ENCODE measurements at regions not wholly inside any gene's neighbourhood (a gene's known extent, or its start where the extent isn't known, plus 50 kb on each side); places are given as distances from the start of the nearest gene placed in this dataset.
A peak's percentile ranks its signal among the peaks of the same experiment; 100 is the strongest.

DNA sequence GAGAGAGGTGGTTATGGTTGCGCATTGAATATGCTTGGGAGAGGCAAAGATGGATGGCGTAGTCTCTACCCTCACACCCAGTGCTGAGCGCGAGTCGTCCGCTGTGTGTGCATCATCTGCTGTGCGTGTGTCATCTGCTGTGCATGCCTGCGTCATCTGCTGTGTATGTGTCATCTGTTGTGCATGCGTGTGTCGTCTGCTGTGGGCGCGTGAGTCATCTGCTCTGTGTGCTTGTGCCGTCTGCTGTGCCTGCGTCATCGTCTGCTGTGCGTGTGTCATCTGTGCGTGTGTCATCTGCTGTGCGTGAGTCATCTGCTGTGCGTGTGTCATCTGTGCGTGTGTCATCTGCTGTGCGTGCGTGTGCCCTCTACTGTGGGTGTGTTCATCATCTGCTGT is 68.0 kb upstream of the IRX4 start:
- H3K27me3 ChIP-seq (ENCODE audit: insufficient read depth in 3 of 3, low read length in 2 of 3) = no peaks in the 10 kb centered on the region
- TF ChIP-seq, protein P1, sequence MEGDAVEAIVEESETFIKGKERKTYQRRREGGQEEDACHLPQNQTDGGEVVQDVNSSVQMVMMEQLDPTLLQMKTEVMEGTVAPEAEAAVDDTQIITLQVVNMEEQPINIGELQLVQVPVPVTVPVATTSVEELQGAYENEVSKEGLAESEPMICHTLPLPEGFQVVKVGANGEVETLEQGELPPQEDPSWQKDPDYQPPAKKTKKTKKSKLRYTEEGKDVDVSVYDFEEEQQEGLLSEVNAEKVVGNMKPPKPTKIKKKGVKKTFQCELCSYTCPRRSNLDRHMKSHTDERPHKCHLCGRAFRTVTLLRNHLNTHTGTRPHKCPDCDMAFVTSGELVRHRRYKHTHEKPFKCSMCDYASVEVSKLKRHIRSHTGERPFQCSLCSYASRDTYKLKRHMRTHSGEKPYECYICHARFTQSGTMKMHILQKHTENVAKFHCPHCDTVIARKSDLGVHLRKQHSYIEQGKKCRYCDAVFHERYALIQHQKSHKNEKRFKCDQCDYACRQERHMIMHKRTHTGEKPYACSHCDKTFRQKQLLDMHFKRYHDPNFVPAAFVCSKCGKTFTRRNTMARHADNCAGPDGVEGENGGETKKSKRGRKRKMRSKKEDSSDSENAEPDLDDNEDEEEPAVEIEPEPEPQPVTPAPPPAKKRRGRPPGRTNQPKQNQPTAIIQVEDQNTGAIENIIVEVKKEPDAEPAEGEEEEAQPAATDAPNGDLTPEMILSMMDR (IDR thresholded peaks at IDR 0.05) = no peak

DNA sequence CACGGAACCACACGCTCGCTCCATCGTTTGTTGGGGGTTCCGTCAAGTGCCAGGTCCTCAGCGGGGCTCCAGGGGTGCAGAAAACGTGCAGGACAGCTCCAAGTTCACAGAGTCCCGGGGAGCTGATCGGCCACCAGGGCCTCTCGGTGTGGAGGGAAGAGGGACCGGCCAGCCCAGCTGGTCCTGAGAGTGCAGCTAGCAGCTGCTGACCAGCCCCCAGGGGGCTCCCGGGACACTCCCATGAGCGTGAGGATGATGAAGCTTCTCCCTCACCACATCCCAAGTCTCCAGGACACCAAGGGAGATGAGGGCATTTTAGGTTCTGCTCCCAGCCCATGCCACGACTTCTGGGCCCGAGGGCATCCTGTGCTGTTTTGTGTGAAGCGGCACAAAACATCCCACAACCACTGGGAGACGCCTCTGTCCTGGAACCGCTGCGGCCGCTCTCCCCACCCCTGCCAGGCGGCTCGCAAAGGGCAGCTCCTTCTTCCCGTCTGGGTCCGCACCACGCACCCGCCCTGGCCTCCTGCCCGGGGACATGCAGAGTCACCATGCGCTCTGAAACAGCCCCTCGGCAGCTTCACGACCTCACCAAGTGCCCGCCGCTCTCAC is 67.5 kb upstream of the IRX4 start:
- Histone ChIP-seq H3K27ac (no peak overlapping the region), H3K4me3 (no peak overlapping the region), H3K27me3 (ENCODE audit: insufficient read depth in 3 of 3, low read length in 2 of 3) (no peaks in the 10 kb centered on the region), H3K9me3 (no peaks in the 10 kb centered on the region), H3K4me1 (no peaks in the 10 kb centered on the region), H3K36me3 (ENCODE audit: insufficient read depth in 1 of 2, low read depth in 1 of 2) (no peaks in the 10 kb centered on the region)
- DNase-seq (no peak), ATAC-seq (no peak)
- WGBS, 3 donors = 81 to 86% (median 83%) methylated on average over 32 of the region's 32 CpGs
- TF ChIP-seq, protein P1 (IDR thresholded peaks at IDR 0.05) = no peak
- intact Hi-C loops (cut with DNase I) = no loop called here

More for the DNA sequence above, 68.0 kb upstream of the IRX4 start:
- 89 to 92% (median 90%) methylated on average over 22 of the region's 22 CpGs for WGBS, 3 donors
- no peaks in the 10 kb centered on the region for H3K36me3 ChIP-seq (ENCODE audit: insufficient read depth in 1 of 2, low read depth in 1 of 2)
- no peaks in the 10 kb centered on the region for H3K9me3 ChIP-seq
- no peaks in the 10 kb centered on the region for H3K4me1 ChIP-seq
- no peak for ATAC-seq
- intact Hi-C loops (cut with DNase I) = no loop called here
- no peak overlapping the region for H3K27ac ChIP-seq
- no peak overlapping the region for H3K4me3 ChIP-seq
- DNase-seq = no peak

DNA sequence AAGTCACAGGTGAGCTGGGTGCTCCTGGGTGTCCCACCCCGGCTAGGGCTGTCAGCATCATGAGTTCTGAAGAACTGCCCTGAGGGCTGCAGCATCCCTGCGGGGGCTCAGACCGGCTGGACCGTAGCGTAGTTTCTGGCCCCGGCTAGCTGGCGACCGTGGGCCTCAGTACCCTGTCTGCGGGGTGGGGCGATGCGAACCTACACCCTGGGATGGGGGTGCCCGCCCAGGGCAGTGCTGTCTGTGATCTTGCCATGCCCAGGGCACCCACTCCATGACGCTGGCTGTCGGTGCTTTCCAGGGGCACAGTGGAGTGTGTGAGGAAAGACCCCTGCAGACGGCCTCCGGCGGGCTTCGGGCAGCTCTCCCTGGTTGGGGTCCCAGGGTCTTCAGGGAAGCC is 66.5 kb upstream of the IRX4 start:
- H3K27me3 ChIP-seq (ENCODE audit: insufficient read depth in 3 of 3, low read length in 2 of 3) = peaks cover 0 to under 1% (median 0%) of the 10 kb centered on the region in 3 donors

DNA sequence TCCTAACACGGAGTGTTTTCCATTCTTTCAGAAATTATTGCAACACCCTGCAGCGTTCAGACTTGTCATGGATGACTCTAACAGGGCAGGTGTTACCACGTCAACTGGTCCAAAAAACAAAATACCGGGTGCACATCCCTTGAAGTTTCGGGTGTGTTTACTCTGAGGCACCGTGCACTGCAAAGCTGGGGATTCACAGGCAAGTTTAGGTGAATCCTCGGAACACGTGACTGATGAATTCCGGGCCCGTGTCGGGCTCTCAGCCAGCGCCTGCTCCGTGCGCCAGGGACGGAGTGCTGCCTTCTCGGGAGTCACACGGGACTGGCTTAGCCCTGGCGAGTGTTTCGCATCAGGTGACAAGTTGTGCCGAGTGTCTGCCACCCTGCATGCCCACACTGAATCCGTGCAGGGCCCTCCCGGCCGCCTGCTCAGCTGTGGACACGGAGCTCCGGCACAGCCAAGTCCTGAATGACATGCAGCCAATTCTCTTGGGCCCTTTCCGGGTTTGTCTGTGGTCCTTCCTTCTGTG is 66.0 kb upstream of the IRX4 start:
- ATAC-seq = peak; percentile 27 to 88 (median 56)
- peaks cover 0 to 6% (median 0%) of the 10 kb centered on the region in 3 donors for H3K27me3 ChIP-seq (ENCODE audit: insufficient read depth in 3 of 3, low read length in 2 of 3)
- no peak overlapping the region for H3K4me3 ChIP-seq
- H3K27ac ChIP-seq = no peak overlapping the region
- intact Hi-C loops (cut with DNase I) = no loop called here
- peak; percentile 25 to 64 for DNase-seq
- no peaks in the 10 kb centered on the region for H3K36me3 ChIP-seq (ENCODE audit: insufficient read depth in 1 of 2, low read depth in 1 of 2)
- H3K4me1 ChIP-seq = no peaks in the 10 kb centered on the region
- WGBS, 3 donors = 9 to 23% (median 15%) methylated on average over 26 of the region's 26 CpGs
- TF ChIP-seq, protein P1 (IDR thresholded peaks at IDR 0.05) = no peak
- H3K9me3 ChIP-seq = no peaks in the 10 kb centered on the region

More for the DNA sequence above, 66.5 kb upstream of the IRX4 start:
- Histone ChIP-seq H3K9me3 (no peaks in the 10 kb centered on the region), H3K4me1 (no peaks in the 10 kb centered on the region), H3K36me3 (ENCODE audit: insufficient read depth in 1 of 2, low read depth in 1 of 2) (no peaks in the 10 kb centered on the region), H3K27ac (no peak overlapping the region), H3K4me3 (no peak overlapping the region)
- intact Hi-C loops (cut with DNase I) = no loop called here
- TF ChIP-seq, protein P1 (IDR thresholded peaks at IDR 0.05) = no peak
- no peak for DNase-seq
- no peak for ATAC-seq
- 84 to 91% (median 85%) methylated on average over 16 to 18 of the region's 18 CpGs for WGBS, 3 donors

DNA sequence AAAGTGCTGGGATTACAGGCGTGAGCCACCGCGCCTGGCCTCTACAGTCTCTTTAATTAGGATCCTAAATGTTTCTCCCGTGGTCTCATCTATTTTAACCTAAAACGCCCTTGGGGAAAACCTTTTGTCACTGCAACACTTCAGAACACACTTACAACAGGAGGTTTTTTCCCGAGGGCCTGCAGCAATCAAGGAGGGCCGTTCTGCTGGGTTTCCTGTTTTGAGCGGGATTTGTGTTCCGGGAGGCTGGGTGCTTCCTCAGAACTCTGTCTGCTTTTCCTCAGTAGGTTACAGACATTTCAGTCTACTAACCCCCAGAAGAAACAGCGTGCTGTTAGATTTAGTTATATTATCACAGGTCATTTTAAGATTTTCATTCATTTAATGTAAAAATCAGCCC is 65.4 kb upstream of the IRX4 start:
- intact Hi-C loops (cut with DNase I) = no loop called here
- ATAC-seq (no peak), DNase-seq (no peak)
- no peaks in the 10 kb centered on the region for H3K4me1 ChIP-seq
- TF ChIP-seq, protein P1 (IDR thresholded peaks at IDR 0.05) = no peak
- H3K4me3 ChIP-seq = no peak overlapping the region
- H3K9me3 ChIP-seq = no peaks in the 10 kb centered on the region
- no peak overlapping the region for H3K27ac ChIP-seq
- no peaks in the 10 kb centered on the region for H3K36me3 ChIP-seq (ENCODE audit: insufficient read depth in 1 of 2, low read depth in 1 of 2)
- H3K27me3 ChIP-seq (ENCODE audit: insufficient read depth in 3 of 3, low read length in 2 of 3) = peaks cover 0 to 10% (median 0%) of the 10 kb centered on the region in 3 donors
- 61 to 70% (median 68%) methylated on average over 10 of the region's 10 CpGs for WGBS, 3 donors
